ENCODE measurements at regions not wholly inside any gene's neighbourhood (a gene's known extent, or its start where the extent isn't known, plus 50 kb on each side); places are given as distances from the start of the nearest gene placed in this dataset.
A peak's percentile ranks its signal among the peaks of the same experiment; 100 is the strongest.
"Not testable (repeated sequence)": the region's sequence is repeated elsewhere in the genome, so short reads cannot be mapped to it uniquely, and the experiment has no call there.

DNA sequence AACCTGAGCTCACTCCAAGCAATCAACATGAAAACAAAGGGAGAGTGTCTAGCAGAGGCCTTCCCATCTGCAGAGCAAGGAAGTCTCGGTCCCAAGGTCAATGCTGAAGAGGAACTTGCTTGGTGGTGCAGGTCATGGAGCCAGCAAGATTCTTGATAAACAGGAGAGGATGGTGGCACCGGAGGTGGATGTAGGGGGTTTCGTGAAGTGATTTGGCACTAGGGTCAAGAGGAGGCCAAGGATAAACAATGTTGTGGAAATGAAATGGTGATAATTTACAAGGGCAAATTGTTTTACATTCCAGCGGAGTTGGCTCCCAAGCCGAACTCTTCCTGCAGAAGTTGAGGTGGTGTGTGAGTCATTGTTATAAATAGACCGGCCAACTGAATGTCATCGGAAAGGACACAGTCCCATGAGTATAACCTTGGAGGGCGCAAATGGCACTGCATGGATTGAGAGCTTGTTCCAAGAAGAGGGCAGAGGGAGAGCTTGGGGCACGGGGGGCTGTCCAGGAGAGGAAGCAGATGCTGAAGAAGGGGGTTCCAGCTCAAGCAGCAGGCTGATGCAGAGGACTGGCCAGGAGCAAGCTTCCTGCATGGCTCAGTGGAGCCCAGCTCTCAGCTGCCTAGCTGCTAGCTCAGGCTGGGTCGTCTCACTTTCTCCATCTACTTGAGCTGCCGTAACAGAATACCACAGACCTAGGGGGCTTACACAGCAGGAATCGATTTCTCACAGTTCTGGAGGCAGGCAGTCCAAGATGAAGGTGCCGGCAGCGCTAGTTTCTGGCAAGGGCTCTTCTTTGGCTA is 136.6 kb downstream of the COPRS start:
- Histone ChIP-seq H3K4me3 (no peak overlapping the region), H3K27me3 (no peaks in the 10 kb centered on the region), H3K9me3 (no peaks in the 10 kb centered on the region), H3K36me3 (no peaks in the 10 kb centered on the region), H3K27ac (no peak overlapping the region), H3K4me1 (peaks cover 0 to under 1% of the 10 kb centered on the region in 2 donors)
- DNase-seq (peak in 1 of 4 donors; percentile 18), ATAC-seq (peak; percentile 29)
- TF ChIP-seq, protein P1, sequence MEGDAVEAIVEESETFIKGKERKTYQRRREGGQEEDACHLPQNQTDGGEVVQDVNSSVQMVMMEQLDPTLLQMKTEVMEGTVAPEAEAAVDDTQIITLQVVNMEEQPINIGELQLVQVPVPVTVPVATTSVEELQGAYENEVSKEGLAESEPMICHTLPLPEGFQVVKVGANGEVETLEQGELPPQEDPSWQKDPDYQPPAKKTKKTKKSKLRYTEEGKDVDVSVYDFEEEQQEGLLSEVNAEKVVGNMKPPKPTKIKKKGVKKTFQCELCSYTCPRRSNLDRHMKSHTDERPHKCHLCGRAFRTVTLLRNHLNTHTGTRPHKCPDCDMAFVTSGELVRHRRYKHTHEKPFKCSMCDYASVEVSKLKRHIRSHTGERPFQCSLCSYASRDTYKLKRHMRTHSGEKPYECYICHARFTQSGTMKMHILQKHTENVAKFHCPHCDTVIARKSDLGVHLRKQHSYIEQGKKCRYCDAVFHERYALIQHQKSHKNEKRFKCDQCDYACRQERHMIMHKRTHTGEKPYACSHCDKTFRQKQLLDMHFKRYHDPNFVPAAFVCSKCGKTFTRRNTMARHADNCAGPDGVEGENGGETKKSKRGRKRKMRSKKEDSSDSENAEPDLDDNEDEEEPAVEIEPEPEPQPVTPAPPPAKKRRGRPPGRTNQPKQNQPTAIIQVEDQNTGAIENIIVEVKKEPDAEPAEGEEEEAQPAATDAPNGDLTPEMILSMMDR (IDR thresholded peaks at IDR 0.05) = no peak
- intact Hi-C loops (cut with DNase I) = no loop called here

DNA sequence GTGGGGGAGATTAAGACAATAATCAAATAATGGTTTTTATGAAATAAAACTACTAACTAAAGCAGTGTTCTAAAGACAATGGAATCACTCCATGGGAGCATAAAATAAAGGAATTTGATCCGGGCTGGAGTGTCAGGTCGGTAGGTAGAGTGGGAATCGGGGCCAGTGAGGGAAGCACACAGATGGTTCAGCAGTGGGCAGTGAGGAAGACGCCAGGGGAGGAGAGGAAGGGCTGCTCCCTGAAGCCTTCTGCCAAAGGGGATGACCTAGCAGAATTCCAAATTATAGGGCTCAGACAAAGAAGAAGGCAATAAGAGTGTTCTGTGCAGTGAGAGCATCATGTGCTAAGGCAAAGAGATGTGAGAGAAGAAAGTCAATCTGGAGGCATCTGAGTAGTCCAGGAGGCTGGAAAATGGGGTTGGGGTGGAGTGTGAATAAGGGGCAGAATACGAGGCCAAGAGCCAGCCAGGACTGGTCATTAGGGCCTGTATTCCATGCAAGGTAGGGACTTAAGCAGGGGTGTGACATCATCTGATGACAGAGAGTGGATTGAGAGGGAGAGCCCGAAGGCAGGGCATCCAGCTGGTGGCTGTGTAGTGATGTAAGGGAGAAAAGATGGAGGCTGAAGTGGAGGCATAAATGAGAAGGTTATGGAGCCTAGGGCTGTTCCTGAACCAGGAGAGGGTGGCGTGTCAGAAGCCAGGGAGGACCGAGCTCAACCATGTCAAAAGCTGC is 137.6 kb downstream of the COPRS start:
- no peak overlapping the region for H3K27ac ChIP-seq

DNA sequence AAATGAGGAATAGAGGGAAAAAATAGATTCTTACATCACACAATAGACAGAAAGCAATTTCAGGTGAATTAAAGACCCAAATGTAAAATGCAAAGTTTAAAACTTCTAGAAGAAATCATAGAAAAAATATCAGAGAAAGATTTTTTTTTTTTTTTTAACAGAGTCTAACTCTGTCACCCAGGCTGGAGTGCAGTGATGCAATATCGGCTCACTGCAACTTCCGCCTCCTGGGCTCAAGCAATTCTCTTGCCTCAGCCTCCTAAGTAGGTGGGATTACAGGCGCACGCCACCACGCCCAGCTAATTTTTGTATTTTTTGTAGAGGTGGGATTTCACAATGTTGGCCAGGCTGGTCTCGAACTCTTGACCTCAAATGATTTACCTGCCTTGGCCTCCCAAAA is 141.8 kb downstream of the COPRS start:
- H3K36me3 ChIP-seq; H3K4me3 ChIP-seq; H3K27me3 ChIP-seq; intact Hi-C loops (cut with DNase I); ATAC-seq; H3K9me3 ChIP-seq: not testable (repeated sequence)
- peaks cover 0 to 19% of the 10 kb centered on the region in 2 donors for H3K4me1 ChIP-seq
- DNase-seq = peak in 2 of 4 donors; percentile 52 to 80
- peak overlapping the region in 1 of 2 donors; percentile 15 for H3K27ac ChIP-seq

More for the DNA sequence above, 137.6 kb downstream of the COPRS start:
- no peaks in the 10 kb centered on the region for H3K27me3 ChIP-seq
- TF ChIP-seq, protein P1 (IDR thresholded peaks at IDR 0.05) = no peak
- intact Hi-C loops (cut with DNase I) = no loop called here
- no peaks in the 10 kb centered on the region for H3K36me3 ChIP-seq
- no peak for ATAC-seq
- H3K4me1 ChIP-seq = peaks cover 0 to 9% of the 10 kb centered on the region in 2 donors
- no peak overlapping the region for H3K4me3 ChIP-seq
- no peak for DNase-seq
- no peaks in the 10 kb centered on the region for H3K9me3 ChIP-seq

DNA sequence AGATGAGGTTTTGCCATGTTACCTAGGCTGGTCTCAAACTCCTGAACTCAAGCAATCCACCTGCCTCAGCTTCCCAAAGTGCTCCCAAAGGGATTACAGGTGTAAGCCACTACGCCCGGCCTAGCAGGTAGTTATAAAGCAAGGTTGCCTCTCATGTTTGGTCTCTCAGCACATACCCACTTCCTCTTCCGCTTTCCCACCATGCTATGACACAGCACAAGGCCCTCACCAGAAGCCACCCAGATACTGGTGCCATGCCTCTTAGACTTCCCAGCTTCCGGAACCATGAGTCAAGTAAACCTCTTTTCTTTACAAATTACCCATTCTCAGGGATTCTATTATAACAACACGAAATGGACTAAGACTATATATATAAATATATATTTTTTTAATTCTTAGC is 143.6 kb downstream of the COPRS start:
- Histone ChIP-seq H3K4me3 (no peak overlapping the region), H3K36me3 (no peaks in the 10 kb centered on the region), H3K9me3 (no peaks in the 10 kb centered on the region), H3K27me3 (no peaks in the 10 kb centered on the region), H3K4me1 (peaks cover 0 to 19% of the 10 kb centered on the region in 2 donors), H3K27ac (peak overlapping the region in 1 of 2 donors; percentile 64)
- TF ChIP-seq, protein P1 (IDR thresholded peaks at IDR 0.05) = no peak
- intact Hi-C loops (cut with DNase I) = no loop called here
- DNase-seq (no peak), ATAC-seq (no peak)

DNA sequence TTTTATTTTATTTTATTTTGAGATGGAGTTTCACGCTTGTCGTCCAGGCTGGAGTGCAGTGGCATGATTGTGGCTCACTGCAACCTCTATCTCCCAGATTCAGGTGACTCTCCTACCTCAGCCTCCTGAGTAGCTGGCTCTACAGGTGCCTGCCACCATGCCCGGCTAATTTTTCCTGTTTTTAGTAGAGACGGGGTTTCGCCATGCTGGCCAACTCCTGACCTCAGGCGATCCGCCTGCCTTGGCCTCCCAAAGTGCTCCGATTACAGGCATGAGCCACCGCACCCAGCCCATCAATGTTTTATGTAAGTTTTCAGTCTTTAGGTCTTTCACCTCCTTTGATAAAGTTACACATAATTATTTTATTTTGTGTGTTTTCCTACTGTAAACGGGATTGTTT is 154.6 kb downstream of the COPRS start:
- ATAC-seq (no peak), DNase-seq (no peak)
- H3K36me3 ChIP-seq = no peaks in the 10 kb centered on the region
- H3K9me3 ChIP-seq = no peaks in the 10 kb centered on the region
- no peak overlapping the region for H3K27ac ChIP-seq
- no peak overlapping the region for H3K4me3 ChIP-seq
- H3K27me3 ChIP-seq = no peaks in the 10 kb centered on the region
- intact Hi-C loops (cut with DNase I) = no loop called here
- no peaks in the 10 kb centered on the region for H3K4me1 ChIP-seq
- TF ChIP-seq, protein P1 (IDR thresholded peaks at IDR 0.05) = no peak

Measured in left lung (tissue), 4 donors.